GM23338 (cell line): ENCODE measurements at regions not wholly inside any gene's neighbourhood (a gene's known extent, or its start where the extent isn't known, plus 50 kb on each side); places are given as distances from the start of the nearest gene placed in this dataset.

ENCODE experiments used
- ATAC-seq: fragments of 200-7000 bp; cut with Tn5 transposase; 3 replicates; pipeline ENCODE4 v1.9.1; 2020
- DNase-seq: peaks from one replicate; pipeline ENCODE4 v3.0.0-alpha.2; 2015; ENCODE audit warnings: low spot score
- H2AFZ ChIP-seq: fragments of 200-600 bp; sonication (generic); 2 replicates; pipeline ENCODE4 v1.8.0; 2016; ENCODE audit warnings: antibody characterized with exemption, mild to moderate bottlenecking, moderate library complexity
- H3F3A ChIP-seq: fragments of 200-600 bp; sonication (generic); replicated peaks from 2 replicates; pipeline ENCODE4 v1.8.0; 2017; ENCODE audit warnings: antibody characterized with exemption, mixed run types, low read depth
- H3K27ac ChIP-seq: fragments of 200-600 bp; sonication (generic); 2 replicates; pipeline ENCODE4 v1.6.1; 2016; ENCODE audit warnings: low read depth
- H3K27me3 ChIP-seq: fragments of 200-600 bp; sonication (generic); 2 replicates; pipeline ENCODE4 v1.8.0; 2016; ENCODE audit warnings: mild to moderate bottlenecking, mixed run types, moderate library complexity; ENCODE audit not compliant: insufficient read depth
- H3K36me3 ChIP-seq: fragments of 200-600 bp; sonication (generic); 2 replicates; pipeline ENCODE4 v1.8.0; 2016; ENCODE audit warnings: mild to moderate bottlenecking; ENCODE audit not compliant: insufficient read depth
- H3K4me1 ChIP-seq: fragments of 200-600 bp; sonication (generic); 2 replicates; pipeline ENCODE4 v1.8.0; 2016; ENCODE audit warnings: mild to moderate bottlenecking, moderate library complexity; ENCODE audit not compliant: insufficient read depth
- H3K4me2 ChIP-seq: fragments of 200-600 bp; sonication (generic); 2 replicates; pipeline ENCODE4 v1.7.1; 2017; ENCODE audit warnings: mixed run types
- H3K4me3 ChIP-seq: fragments of 200-600 bp; sonication (generic); 2 replicates; pipeline ENCODE4 v1.6.1; 2016; ENCODE audit warnings: mixed run types
- H3K79me2 ChIP-seq: fragments of 200-600 bp; sonication (generic); replicated peaks from 2 replicates; pipeline ENCODE4 v1.8.0; 2017; ENCODE audit warnings: mild to moderate bottlenecking; ENCODE audit not compliant: insufficient read depth
- H3K9me2 ChIP-seq: fragments of 200-600 bp; sonication (generic); 2 replicates; pipeline ENCODE4 v1.8.0; 2017; ENCODE audit not compliant: insufficient read depth
- H4K20me1 ChIP-seq: fragments of 200-600 bp; sonication (generic); replicated peaks from 2 replicates; pipeline ENCODE4 v1.8.0; 2017; ENCODE audit warnings: mild to moderate bottlenecking; ENCODE audit not compliant: insufficient read depth
- H3K27ac Mint-ChIP-seq: 2 replicates; pipeline ENCODE4 v1.8.0; 2020; ENCODE audit warnings: inconsistent platforms, mild to moderate bottlenecking, moderate library complexity, mixed read lengths
- H3K27me3 Mint-ChIP-seq: 3 replicates; pipeline ENCODE4 v1.8.0; 2022; ENCODE audit warnings: low read depth, mild to moderate bottlenecking, moderate library complexity, mixed read lengths, inconsistent platforms; ENCODE audit not compliant: insufficient read depth, poor library complexity
- H3K36me3 Mint-ChIP-seq: 3 replicates; pipeline ENCODE4 v1.8.0; 2021; ENCODE audit warnings: low read depth, mild to moderate bottlenecking, inconsistent platforms, moderate library complexity, mixed read lengths
- H3K4me1 Mint-ChIP-seq: 3 replicates; pipeline ENCODE4 v1.8.0; 2020; ENCODE audit warnings: mild to moderate bottlenecking, inconsistent platforms, mixed read lengths
- H3K4me3 Mint-ChIP-seq: 3 replicates; pipeline ENCODE4 v1.8.0; 2021; ENCODE audit warnings: moderate library complexity, mild to moderate bottlenecking, inconsistent platforms, mixed read lengths
- H3K9me3 Mint-ChIP-seq: 3 replicates; pipeline ENCODE4 v1.8.0; 2020; ENCODE audit warnings: moderate library complexity, mild to moderate bottlenecking, inconsistent platforms, mixed read lengths
- CREB1 ChIP-seq: fragments of 250-450 bp; sonication (Bioruptor Pico); IDR thresholded peaks from 2 replicates; pipeline ENCODE4 v1.5.0; 2020; ENCODE audit warnings: low read depth, mild to moderate bottlenecking, moderate library complexity
- EZH2 ChIP-seq: fragments of 200-600 bp; sonication (generic); IDR thresholded peaks from one replicate; pipeline ENCODE4 v1.8.0; 2017; ENCODE audit warnings: antibody characterized with exemption, mild to moderate bottlenecking, low read depth; ENCODE audit not compliant: unreplicated experiment
- EZH2phosphoT487 ChIP-seq: fragments of 200-600 bp; sonication (generic); IDR thresholded peaks from one replicate; pipeline ENCODE4 v1.8.1; 2018; ENCODE audit warnings: antibody characterized with exemption; ENCODE audit not compliant: unreplicated experiment
- NANOG ChIP-seq: IDR thresholded peaks from 2 replicates; pipeline ENCODE4 v1.6.1; 2016; ENCODE audit warnings: antibody characterized with exemption, borderline replicate concordance
- POLR2AphosphoS5 ChIP-seq: IDR thresholded peaks from 2 replicates; pipeline ENCODE4 v1.6.1; 2016; ENCODE audit warnings: antibody characterized with exemption, low read depth
- STAT1 ChIP-seq: IDR thresholded peaks from one replicate; pipeline ENCODE4 v1.6.1; 2016; ENCODE audit warnings: antibody characterized with exemption; ENCODE audit not compliant: unreplicated experiment
- ZNF114 ChIP-seq: fragments of 250-450 bp; sonication (Bioruptor Pico); IDR thresholded peaks from 2 replicates; pipeline ENCODE4 v1.5.0; 2020; ENCODE audit warnings: mild to moderate bottlenecking, moderate library complexity
- ZNF331 ChIP-seq: fragments of 250-450 bp; sonication (Bioruptor Pico); IDR thresholded peaks from 2 replicates; pipeline ENCODE4 v1.5.0; 2020; ENCODE audit warnings: low read depth, mild to moderate bottlenecking, moderate library complexity
- TF ChIP-seq, protein P1 (sequence below): fragments of 250-450 bp; sonication (Bioruptor Pico); IDR thresholded peaks from 2 replicates; pipeline ENCODE4 v1.5.0; 2020; ENCODE audit warnings: mild to moderate bottlenecking, moderate library complexity
- TF ChIP-seq, protein P2 (sequence below), 2 experiments: fragments of 200-600 bp in 1 of 2; sonication (generic) in 1 of 2; conservative IDR thresholded peaks; 2 replicates each; pipeline versions ENCODE4 v1.5.1 to v1.6.1; 2016 to 2017; ENCODE audit warnings: antibody characterized with exemption in 2 of 2, low read depth in 2 of 2, mild to moderate bottlenecking in 2 of 2, moderate library complexity in 1 of 2
- TF ChIP-seq, protein P3 (sequence below): IDR thresholded peaks from 2 replicates; pipeline ENCODE4 v1.6.1; 2016; ENCODE audit warnings: antibody characterized with exemption
- TF ChIP-seq, protein P4 (sequence below): IDR thresholded peaks from one replicate; pipeline ENCODE4 v1.6.1; 2018; ENCODE audit warnings: antibody characterized with exemption; ENCODE audit not compliant: unreplicated experiment

DNA sequence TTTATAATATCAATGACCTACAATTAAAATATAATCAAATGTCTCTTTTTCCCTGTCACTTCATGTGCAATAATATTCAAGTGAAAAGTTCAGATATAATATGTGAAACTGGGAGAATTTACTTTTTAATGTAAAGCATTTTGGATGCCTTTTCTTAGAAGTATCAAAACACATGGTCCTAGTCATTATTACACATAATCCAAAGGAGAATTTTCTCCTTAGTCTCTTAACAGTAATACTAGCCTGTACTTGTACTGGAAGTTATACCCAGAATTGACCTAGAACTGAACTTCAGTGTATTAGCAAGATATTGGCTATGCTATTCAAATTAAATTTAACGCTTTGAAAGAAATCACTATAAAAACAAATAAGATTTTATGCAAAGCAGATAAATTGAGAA lies 842.6 kb upstream of the MANEA start:
- Histone ChIP-seq H3K9me2 (no peaks in the 10 kb centered on the region; the same call in 1 of the 2 replicates), H3K27ac (no peak overlapping the region), H3K79me2 (no peaks in the 10 kb centered on the region), H3F3A (no peaks in the 10 kb centered on the region), H2AFZ (no peak overlapping the region), H3K4me3 (no peak overlapping the region), H3K36me3 (no peaks in the 10 kb centered on the region), H3K4me2 (no peak overlapping the region), H4K20me1 (no peaks in the 10 kb centered on the region), H3K27me3 (no peaks in the 10 kb centered on the region), H3K4me1 (no peaks in the 10 kb centered on the region)
- H3K4me3 Mint-ChIP-seq: no peak overlapping the region
- DNase-seq (no peak), ATAC-seq (no peak)
- no peaks in the 10 kb centered on the region; the same call in 2 of the 3 replicates for H3K9me3 Mint-ChIP-seq
- H3K36me3 Mint-ChIP-seq: no peaks in the 10 kb centered on the region
- H3K27me3 Mint-ChIP-seq: no peaks in the 10 kb centered on the region
- no peaks in the 10 kb centered on the region for H3K4me1 Mint-ChIP-seq
- H3K27ac Mint-ChIP-seq: no peak overlapping the region
- TF ChIP-seq NANOG: no peak
- TF ChIP-seq ZNF331: no peak
- no peak for TF ChIP-seq EZH2phosphoT487
- TF ChIP-seq, protein P1, sequence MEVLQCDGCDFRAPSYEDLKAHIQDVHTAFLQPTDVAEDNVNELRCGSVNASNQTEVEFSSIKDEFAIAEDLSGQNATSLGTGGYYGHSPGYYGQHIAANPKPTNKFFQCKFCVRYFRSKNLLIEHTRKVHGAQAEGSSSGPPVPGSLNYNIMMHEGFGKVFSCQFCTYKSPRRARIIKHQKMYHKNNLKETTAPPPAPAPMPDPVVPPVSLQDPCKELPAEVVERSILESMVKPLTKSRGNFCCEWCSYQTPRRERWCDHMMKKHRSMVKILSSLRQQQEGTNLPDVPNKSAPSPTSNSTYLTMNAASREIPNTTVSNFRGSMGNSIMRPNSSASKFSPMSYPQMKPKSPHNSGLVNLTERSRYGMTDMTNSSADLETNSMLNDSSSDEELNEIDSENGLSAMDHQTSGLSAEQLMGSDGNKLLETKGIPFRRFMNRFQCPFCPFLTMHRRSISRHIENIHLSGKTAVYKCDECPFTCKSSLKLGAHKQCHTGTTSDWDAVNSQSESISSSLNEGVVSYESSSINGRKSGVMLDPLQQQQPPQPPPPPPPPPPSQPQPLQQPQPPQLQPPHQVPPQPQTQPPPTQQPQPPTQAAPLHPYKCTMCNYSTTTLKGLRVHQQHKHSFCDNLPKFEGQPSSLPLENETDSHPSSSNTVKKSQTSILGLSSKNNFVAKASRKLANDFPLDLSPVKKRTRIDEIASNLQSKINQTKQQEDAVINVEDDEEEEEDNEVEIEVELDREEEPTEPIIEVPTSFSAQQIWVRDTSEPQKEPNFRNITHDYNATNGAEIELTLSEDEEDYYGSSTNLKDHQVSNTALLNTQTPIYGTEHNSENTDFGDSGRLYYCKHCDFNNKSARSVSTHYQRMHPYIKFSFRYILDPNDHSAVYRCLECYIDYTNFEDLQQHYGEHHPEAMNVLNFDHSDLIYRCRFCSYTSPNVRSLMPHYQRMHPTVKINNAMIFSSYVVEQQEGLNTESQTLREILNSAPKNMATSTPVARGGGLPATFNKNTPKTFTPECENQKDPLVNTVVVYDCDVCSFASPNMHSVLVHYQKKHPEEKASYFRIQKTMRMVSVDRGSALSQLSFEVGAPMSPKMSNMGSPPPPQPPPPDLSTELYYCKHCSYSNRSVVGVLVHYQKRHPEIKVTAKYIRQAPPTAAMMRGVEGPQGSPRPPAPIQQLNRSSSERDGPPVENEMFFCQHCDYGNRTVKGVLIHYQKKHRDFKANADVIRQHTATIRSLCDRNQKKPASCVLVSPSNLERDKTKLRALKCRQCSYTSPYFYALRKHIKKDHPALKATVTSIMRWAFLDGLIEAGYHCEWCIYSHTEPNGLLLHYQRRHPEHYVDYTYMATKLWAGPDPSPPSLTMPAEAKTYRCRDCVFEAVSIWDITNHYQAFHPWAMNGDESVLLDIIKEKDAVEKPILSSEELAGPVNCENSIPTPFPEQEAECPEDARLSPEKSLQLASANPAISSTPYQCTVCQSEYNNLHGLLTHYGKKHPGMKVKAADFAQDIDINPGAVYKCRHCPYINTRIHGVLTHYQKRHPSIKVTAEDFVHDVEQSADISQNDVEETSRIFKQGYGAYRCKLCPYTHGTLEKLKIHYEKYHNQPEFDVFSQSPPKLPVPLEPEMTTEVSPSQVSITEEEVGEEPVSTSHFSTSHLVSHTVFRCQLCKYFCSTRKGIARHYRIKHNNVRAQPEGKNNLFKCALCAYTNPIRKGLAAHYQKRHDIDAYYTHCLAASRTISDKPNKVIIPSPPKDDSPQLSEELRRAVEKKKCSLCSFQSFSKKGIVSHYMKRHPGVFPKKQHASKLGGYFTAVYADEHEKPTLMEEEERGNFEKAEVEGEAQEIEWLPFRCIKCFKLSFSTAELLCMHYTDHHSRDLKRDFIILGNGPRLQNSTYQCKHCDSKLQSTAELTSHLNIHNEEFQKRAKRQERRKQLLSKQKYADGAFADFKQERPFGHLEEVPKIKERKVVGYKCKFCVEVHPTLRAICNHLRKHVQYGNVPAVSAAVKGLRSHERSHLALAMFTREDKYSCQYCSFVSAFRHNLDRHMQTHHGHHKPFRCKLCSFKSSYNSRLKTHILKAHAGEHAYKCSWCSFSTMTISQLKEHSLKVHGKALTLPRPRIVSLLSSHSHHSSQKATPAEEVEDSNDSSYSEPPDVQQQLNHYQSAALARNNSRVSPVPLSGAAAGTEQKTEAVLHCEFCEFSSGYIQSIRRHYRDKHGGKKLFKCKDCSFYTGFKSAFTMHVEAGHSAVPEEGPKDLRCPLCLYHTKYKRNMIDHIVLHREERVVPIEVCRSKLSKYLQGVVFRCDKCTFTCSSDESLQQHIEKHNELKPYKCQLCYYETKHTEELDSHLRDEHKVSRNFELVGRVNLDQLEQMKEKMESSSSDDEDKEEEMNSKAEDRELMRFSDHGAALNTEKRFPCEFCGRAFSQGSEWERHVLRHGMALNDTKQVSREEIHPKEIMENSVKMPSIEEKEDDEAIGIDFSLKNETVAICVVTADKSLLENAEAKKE (CRISPR knock-in tag): no peak
- no peak for TF ChIP-seq STAT1
- no peak for TF ChIP-seq EZH2
- TF ChIP-seq, protein P2, sequence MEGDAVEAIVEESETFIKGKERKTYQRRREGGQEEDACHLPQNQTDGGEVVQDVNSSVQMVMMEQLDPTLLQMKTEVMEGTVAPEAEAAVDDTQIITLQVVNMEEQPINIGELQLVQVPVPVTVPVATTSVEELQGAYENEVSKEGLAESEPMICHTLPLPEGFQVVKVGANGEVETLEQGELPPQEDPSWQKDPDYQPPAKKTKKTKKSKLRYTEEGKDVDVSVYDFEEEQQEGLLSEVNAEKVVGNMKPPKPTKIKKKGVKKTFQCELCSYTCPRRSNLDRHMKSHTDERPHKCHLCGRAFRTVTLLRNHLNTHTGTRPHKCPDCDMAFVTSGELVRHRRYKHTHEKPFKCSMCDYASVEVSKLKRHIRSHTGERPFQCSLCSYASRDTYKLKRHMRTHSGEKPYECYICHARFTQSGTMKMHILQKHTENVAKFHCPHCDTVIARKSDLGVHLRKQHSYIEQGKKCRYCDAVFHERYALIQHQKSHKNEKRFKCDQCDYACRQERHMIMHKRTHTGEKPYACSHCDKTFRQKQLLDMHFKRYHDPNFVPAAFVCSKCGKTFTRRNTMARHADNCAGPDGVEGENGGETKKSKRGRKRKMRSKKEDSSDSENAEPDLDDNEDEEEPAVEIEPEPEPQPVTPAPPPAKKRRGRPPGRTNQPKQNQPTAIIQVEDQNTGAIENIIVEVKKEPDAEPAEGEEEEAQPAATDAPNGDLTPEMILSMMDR (conservative IDR thresholded peaks at IDR 0.05; ENCODE audit: low read depth in 2 of 2): no peak
- no peak for TF ChIP-seq POLR2AphosphoS5
- no peak for TF ChIP-seq CREB1 (CRISPR knock-in tag)
- TF ChIP-seq ZNF114 (CRISPR knock-in tag): no peak
- TF ChIP-seq, protein P3, sequence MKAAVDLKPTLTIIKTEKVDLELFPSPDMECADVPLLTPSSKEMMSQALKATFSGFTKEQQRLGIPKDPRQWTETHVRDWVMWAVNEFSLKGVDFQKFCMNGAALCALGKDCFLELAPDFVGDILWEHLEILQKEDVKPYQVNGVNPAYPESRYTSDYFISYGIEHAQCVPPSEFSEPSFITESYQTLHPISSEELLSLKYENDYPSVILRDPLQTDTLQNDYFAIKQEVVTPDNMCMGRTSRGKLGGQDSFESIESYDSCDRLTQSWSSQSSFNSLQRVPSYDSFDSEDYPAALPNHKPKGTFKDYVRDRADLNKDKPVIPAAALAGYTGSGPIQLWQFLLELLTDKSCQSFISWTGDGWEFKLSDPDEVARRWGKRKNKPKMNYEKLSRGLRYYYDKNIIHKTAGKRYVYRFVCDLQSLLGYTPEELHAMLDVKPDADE: no peak
- TF ChIP-seq, protein P4, sequence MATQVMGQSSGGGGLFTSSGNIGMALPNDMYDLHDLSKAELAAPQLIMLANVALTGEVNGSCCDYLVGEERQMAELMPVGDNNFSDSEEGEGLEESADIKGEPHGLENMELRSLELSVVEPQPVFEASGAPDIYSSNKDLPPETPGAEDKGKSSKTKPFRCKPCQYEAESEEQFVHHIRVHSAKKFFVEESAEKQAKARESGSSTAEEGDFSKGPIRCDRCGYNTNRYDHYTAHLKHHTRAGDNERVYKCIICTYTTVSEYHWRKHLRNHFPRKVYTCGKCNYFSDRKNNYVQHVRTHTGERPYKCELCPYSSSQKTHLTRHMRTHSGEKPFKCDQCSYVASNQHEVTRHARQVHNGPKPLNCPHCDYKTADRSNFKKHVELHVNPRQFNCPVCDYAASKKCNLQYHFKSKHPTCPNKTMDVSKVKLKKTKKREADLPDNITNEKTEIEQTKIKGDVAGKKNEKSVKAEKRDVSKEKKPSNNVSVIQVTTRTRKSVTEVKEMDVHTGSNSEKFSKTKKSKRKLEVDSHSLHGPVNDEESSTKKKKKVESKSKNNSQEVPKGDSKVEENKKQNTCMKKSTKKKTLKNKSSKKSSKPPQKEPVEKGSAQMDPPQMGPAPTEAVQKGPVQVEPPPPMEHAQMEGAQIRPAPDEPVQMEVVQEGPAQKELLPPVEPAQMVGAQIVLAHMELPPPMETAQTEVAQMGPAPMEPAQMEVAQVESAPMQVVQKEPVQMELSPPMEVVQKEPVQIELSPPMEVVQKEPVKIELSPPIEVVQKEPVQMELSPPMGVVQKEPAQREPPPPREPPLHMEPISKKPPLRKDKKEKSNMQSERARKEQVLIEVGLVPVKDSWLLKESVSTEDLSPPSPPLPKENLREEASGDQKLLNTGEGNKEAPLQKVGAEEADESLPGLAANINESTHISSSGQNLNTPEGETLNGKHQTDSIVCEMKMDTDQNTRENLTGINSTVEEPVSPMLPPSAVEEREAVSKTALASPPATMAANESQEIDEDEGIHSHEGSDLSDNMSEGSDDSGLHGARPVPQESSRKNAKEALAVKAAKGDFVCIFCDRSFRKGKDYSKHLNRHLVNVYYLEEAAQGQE: no peak
